ENCODE measurements at regions not wholly inside any gene's neighbourhood (a gene's known extent, or its start where the extent isn't known, plus 50 kb on each side); places are given as distances from the start of the nearest gene placed in this dataset.

DNA sequence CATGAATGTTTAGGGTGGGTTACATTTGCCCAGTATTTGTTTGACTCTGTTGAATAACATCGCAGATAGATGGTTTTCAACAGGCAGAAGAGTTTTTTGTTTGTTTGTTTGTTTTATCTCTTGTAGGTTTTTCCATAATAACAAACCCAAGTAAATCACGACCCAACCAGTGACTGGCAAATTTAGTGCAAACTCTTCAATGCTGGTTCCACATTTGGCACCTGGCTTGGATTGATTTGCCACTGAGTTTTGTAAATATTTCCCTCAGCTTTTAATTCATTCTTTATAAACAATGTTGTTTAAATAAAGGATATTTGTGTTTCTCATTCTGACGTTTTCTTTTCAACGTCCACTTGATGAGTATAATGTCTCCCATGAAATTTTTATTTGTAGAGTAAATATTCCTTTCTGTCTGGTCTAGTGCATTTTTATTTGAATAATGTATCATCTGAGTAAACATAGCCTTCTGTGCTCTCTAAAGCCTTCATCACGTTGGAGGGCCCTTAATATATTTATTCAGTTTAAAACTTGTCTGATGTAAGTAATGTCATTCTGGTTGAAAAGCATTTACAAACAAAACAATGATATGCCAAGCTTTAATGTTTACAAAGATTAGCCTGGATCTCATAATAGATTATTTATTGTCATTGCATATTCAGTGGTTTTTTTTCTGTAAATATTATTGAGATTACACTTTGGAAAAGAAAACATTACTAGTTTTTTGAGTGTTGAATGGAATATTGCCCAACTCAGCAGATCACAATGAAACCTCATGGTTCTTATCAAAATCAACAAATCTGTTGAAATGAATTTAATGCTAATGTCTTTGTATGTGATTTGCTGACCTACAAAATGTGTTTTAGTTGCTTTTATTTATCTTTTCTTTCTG is 90.4 kb upstream of the PEG3 start:
- DNase-seq (ENCODE audit: low read depth, low spot score) (no peak), ATAC-seq (no peak)
- TF ChIP-seq JUND (IDR thresholded peaks at IDR 0.05) = no peak
- TF ChIP-seq SRF (IDR thresholded peaks at IDR 0.05; ENCODE audit: low read depth) = no peak
- TF ChIP-seq SIN3A (IDR thresholded peaks at IDR 0.05; ENCODE audit: low read depth) = no peak
- TF ChIP-seq, protein P1, sequence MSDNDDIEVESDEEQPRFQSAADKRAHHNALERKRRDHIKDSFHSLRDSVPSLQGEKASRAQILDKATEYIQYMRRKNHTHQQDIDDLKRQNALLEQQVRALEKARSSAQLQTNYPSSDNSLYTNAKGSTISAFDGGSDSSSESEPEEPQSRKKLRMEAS (IDR thresholded peaks at IDR 0.05) = no peak
- TF ChIP-seq ZFX (IDR thresholded peaks at IDR 0.05) = no peak
- H3K4me1 ChIP-seq (ENCODE audit: control insufficient read depth in 1 of 2, insufficient read depth in 2 of 2, low read length in 2 of 2) = no peaks in the 10 kb centered on the region
- no peak overlapping the region for H3K4me3 ChIP-seq (replicated peaks in 1 of 2; ENCODE audit: low read depth in 1 of 2, low read length in 2 of 2)
- no peak overlapping the region for H2AFZ ChIP-seq (ENCODE audit: low read depth, low read length, poor library complexity, severe bottlenecking)
- CTCF ChIA-PET = no interaction called here
- intact Hi-C loops (cut with micrococcal nuclease) = no loop called here
- RAD21 ChIA-PET (ENCODE audit: low non-redundant PET in 1 of 2, low total read pairs in 2 of 2, uncharacterized antibody in 2 of 2, unreplicated experiment in 2 of 2) = no interaction called here
- H3K9ac ChIP-seq (ENCODE audit: low read length) = no peak overlapping the region
- POLR2A ChIA-PET = no interaction called here
- H3K79me2 ChIP-seq (ENCODE audit: insufficient read depth, low read length) = no peaks in the 10 kb centered on the region
- no peaks in the 10 kb centered on the region for H3K27me3 ChIP-seq (ENCODE audit: insufficient read depth, low read length)
- H4K20me1 ChIP-seq (ENCODE audit: insufficient read depth) = no peaks in the 10 kb centered on the region
- H3K9me3 ChIP-seq (ENCODE audit: control insufficient read depth in 1 of 2, insufficient read depth in 1 of 2, low read depth in 1 of 2, low read length in 2 of 2) = peaks cover 14 to 31% of the 10 kb centered on the region in 2 experiments; a peak in 2 of 4 replicates
- H3K27ac ChIP-seq (ENCODE audit: low read depth, low read length) = no peak overlapping the region
- H3K9me2 ChIP-seq (ENCODE audit: insufficient read depth) = no peaks in the 10 kb centered on the region
- no TSS peak for BruUV-seq (replicated peaks)
- no peaks in the 10 kb centered on the region for H3K36me3 ChIP-seq (ENCODE audit: control insufficient read depth in 1 of 2, insufficient read depth in 2 of 2, low read length in 2 of 2)
- H3K4me2 ChIP-seq (ENCODE audit: low read length) = no peak overlapping the region

DNA sequence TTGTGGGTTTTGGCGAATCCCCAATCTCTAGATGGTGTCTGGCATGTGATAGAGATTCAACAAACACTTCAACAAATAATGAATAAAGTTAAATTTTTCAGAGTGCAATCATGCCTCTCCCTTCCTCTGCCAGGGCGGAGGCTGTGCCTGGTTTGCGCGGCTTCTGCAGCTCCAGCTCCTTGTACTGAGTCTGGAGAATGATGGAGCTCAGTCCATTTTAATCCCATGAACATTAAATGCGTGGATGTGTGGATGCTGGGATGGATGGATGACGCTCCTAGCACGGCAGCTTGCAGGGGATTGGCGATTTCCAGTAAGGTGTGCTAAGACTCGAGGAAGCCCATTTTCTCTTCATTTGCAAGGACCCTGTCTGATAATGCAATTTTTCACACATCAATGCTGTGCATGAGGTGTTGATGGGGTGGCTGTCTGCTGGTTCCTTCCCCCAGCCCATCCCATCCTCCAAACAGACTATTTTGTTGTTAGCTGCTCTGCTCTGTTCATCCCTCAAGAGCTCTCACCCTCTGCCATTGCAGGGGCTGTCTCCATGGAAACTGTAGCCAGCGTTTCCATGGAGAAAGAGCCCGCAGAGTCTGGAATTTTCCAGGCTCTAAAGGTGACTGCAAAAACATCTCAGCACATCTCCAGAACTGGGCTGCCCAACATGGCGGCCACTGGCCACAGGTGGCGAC is 92.6 kb upstream of the PEG3 start:
- no peaks in the 10 kb centered on the region for H3K79me2 ChIP-seq (ENCODE audit: insufficient read depth, low read length)
- no peak overlapping the region for H3K9ac ChIP-seq (ENCODE audit: low read length)
- no peak overlapping the region for H3K4me2 ChIP-seq (ENCODE audit: low read length)
- intact Hi-C loops (cut with micrococcal nuclease) = no loop called here
- H3K9me2 ChIP-seq (ENCODE audit: insufficient read depth) = no peaks in the 10 kb centered on the region
- BruUV-seq (replicated peaks) = no TSS peak
- ChIA-PET CTCF (no interaction called here), POLR2A (no interaction called here), RAD21 (ENCODE audit: low non-redundant PET in 1 of 2, low total read pairs in 2 of 2, uncharacterized antibody in 2 of 2, unreplicated experiment in 2 of 2) (no interaction called here)
- H3K4me3 ChIP-seq (replicated peaks in 1 of 2; ENCODE audit: low read depth in 1 of 2, low read length in 2 of 2) = no peak overlapping the region
- no peak overlapping the region for H2AFZ ChIP-seq (ENCODE audit: low read depth, low read length, poor library complexity, severe bottlenecking)
- peaks cover 16 to 28% of the 10 kb centered on the region in 2 experiments; a peak in 2 of 4 replicates for H3K9me3 ChIP-seq (ENCODE audit: control insufficient read depth in 1 of 2, insufficient read depth in 1 of 2, low read depth in 1 of 2, low read length in 2 of 2)
- no peaks in the 10 kb centered on the region for H3K27me3 ChIP-seq (ENCODE audit: insufficient read depth, low read length)
- ATAC-seq (no peak), DNase-seq (ENCODE audit: low read depth, low spot score) (no peak)
- H4K20me1 ChIP-seq (ENCODE audit: insufficient read depth) = no peaks in the 10 kb centered on the region
- no peaks in the 10 kb centered on the region for H3K36me3 ChIP-seq (ENCODE audit: control insufficient read depth in 1 of 2, insufficient read depth in 2 of 2, low read length in 2 of 2)
- TF ChIP-seq EZH2phosphoT487 (IDR thresholded peaks at IDR 0.05; ENCODE audit: borderline replicate concordance) = no peak
- no peaks in the 10 kb centered on the region for H3K4me1 ChIP-seq (ENCODE audit: control insufficient read depth in 1 of 2, insufficient read depth in 2 of 2, low read length in 2 of 2)
- H3K27ac ChIP-seq (ENCODE audit: low read depth, low read length) = no peak overlapping the region
